Lung (tissue), 11 donors: ENCODE measurements at regions not wholly inside any gene's neighbourhood (a gene's known extent, or its start where the extent isn't known, plus 50 kb on each side); places are given as distances from the start of the nearest gene placed in this dataset.

ENCODE experiments used
- ATAC-seq: fragments of 200-7000 bp; cut with Tn5 transposase; one replicate; pipeline ENCODE4 v1.9.1; 2020; ENCODE audit warnings: moderate number of reproducible peaks; ENCODE audit not compliant: insufficient read depth, low FRiP score
- DNase-seq, 3 donors: peaks; one replicate each; pipeline ENCODE4 v3.0.0-alpha.2; 2013 to 2017
- H3K27ac ChIP-seq, 2 donors: one replicate each; pipeline ENCODE4 v1.5.1; 2013; ENCODE audit warnings: mild to moderate bottlenecking in 2 of 2, moderate library complexity in 2 of 2, control low read depth in 1 of 2, inconsistent platforms in 1 of 2, low read depth in 1 of 2, low read length in 1 of 2
- H3K27me3 ChIP-seq, 3 donors: one replicate each; pipeline ENCODE4 v1.5.1; 2013; ENCODE audit warnings: low read length in 2 of 3; ENCODE audit not compliant: control insufficient read depth in 3 of 3, insufficient read depth in 3 of 3
- H3K36me3 ChIP-seq, 4 donors: one replicate each; pipeline ENCODE4 v1.5.1; 2013; ENCODE audit warnings: low read length in 4 of 4, mild to moderate bottlenecking in 1 of 4, moderate library complexity in 1 of 4; ENCODE audit not compliant: control insufficient read depth in 4 of 4, insufficient read depth in 4 of 4
- H3K4me1 ChIP-seq, 5 donors: one replicate each; pipeline ENCODE4 v1.5.1; 2013; ENCODE audit warnings: low read length in 5 of 5, mild to moderate bottlenecking in 2 of 5, moderate library complexity in 1 of 5; ENCODE audit not compliant: control insufficient read depth in 5 of 5, insufficient read depth in 5 of 5
- H3K4me3 ChIP-seq: one replicate; pipeline ENCODE4 v1.5.1; 2013; ENCODE audit warnings: mild to moderate bottlenecking, control low read depth, moderate library complexity
- H3K9ac ChIP-seq, 2 donors: one replicate each; pipeline ENCODE4 v1.5.1; 2013; ENCODE audit warnings: low read length in 2 of 2, control low read depth in 1 of 2; ENCODE audit not compliant: insufficient read depth in 1 of 2
- H3K9me3 ChIP-seq, 4 donors: one replicate each; pipeline ENCODE4 v1.5.1; 2013; ENCODE audit warnings: low read length in 3 of 4, mild to moderate bottlenecking in 1 of 4, moderate library complexity in 1 of 4; ENCODE audit not compliant: control insufficient read depth in 4 of 4, insufficient read depth in 3 of 4
- WGBS, 2 donors: extraction: QIAGEN DNeasy Blood & Tissue Kit; methylation state at CpG; one replicate each; pipeline ENCODE4 v1.1.7; 2013; 5-methylcytosine and 5-hydroxymethylcytosine counted together
- TF ChIP-seq, protein P1 (sequence below): IDR thresholded peaks from 2 replicates; pipeline ENCODE4 v1.5.1; 2012; ENCODE audit warnings: mild to moderate bottlenecking; ENCODE audit errors: control extremely low read depth, extremely low read depth
- donor health status: control.
- donor health status: control.
- donor health status: Bipolar disorder and iron deficiency.
- donor health status: healthy.
- donor health status: DM: yes; HTN: yes; CAD: no.

DNA sequence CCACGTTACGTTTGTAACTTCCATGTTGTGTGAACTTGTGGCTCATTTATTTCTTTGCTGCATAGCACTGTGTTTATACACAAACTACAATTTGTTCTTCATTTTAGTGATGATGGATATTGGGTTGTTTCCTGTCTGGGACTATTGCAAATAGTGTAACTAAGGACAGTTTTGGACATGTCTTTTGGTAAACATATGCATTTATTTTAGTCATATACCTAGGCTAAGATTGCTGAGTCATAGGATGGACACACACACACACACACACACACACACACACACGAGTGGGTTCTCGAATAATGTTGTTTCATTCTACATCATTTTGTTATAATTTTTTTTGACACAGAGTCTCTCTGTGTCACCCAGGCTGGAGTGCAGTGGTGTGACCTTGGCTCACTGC is 123.5 kb upstream of the CAND1 start:
- no peaks in the 10 kb centered on the region for H3K27me3 ChIP-seq
- H3K9me3 ChIP-seq, result no peaks in the 10 kb centered on the region
- TF ChIP-seq, protein P1, sequence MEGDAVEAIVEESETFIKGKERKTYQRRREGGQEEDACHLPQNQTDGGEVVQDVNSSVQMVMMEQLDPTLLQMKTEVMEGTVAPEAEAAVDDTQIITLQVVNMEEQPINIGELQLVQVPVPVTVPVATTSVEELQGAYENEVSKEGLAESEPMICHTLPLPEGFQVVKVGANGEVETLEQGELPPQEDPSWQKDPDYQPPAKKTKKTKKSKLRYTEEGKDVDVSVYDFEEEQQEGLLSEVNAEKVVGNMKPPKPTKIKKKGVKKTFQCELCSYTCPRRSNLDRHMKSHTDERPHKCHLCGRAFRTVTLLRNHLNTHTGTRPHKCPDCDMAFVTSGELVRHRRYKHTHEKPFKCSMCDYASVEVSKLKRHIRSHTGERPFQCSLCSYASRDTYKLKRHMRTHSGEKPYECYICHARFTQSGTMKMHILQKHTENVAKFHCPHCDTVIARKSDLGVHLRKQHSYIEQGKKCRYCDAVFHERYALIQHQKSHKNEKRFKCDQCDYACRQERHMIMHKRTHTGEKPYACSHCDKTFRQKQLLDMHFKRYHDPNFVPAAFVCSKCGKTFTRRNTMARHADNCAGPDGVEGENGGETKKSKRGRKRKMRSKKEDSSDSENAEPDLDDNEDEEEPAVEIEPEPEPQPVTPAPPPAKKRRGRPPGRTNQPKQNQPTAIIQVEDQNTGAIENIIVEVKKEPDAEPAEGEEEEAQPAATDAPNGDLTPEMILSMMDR, result no peak
- H3K9ac ChIP-seq, result no peak overlapping the region
- no peaks in the 10 kb centered on the region for H3K36me3 ChIP-seq
- H3K4me3 ChIP-seq, result no peak overlapping the region
- DNase-seq (no peak), ATAC-seq (no peak)
- WGBS, 2 donors, result 66 to 77% methylated on average over 4 of the region's 4 CpGs
- no peaks in the 10 kb centered on the region for H3K4me1 ChIP-seq
- H3K27ac ChIP-seq, result no peak overlapping the region

DNA sequence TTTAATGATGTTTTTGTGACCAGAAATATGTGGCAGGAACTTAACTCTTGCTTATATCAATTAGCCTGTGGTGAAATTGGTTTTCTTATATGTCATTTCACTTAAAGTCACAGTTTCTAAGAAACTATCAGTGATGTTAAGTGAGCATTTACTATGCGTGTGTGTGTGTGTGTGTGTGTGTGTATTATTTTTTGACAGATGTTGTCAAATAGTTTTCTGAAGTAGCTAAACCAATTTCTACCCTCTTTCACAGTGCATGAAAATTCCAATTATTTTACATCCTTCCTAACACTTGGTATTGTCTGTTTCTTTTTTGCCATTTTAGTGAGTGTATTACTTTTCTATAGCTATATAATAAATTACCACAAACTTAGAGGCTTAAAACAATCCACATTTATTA is 122.1 kb upstream of the CAND1 start:
- Histone ChIP-seq H3K9ac (no peak overlapping the region), H3K27me3 (no peaks in the 10 kb centered on the region), H3K27ac (no peak overlapping the region), H3K36me3 (no peaks in the 10 kb centered on the region), H3K4me1 (no peaks in the 10 kb centered on the region), H3K9me3 (no peaks in the 10 kb centered on the region), H3K4me3 (no peak overlapping the region)
- DNase-seq, result no peak
- WGBS, 2 donors, result 45 to 49% methylated on average over 1 of the region's 1 CpG
- TF ChIP-seq, protein P1, result no peak
- ATAC-seq, result no peak

DNA sequence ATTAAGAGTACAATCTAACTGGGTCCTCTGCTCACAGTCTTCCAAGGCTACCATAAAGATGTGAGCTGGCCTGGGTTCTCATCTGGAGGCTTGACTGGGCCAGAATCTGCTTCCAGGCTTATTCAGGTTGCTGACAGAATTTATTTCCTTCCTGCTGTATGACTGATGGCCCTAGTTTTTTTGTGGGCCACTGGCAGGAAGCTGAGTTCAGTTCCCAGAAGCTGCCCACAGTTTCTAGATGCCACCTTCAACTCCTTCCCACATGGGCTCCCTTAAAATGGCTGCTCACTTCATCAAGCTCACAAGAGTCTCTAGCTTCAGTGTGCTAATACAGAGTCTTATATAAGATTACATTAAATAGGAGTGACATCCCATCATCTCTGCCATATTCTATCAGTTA is 121.7 kb upstream of the CAND1 start:
- ATAC-seq, result no peak
- no peak overlapping the region for H3K9ac ChIP-seq
- H3K27ac ChIP-seq, result no peak overlapping the region
- no peaks in the 10 kb centered on the region for H3K9me3 ChIP-seq
- H3K4me3 ChIP-seq, result no peak overlapping the region
- H3K36me3 ChIP-seq, result no peaks in the 10 kb centered on the region
- TF ChIP-seq, protein P1, result no peak
- no peak for DNase-seq
- no peaks in the 10 kb centered on the region for H3K27me3 ChIP-seq
- no peaks in the 10 kb centered on the region for H3K4me1 ChIP-seq

DNA sequence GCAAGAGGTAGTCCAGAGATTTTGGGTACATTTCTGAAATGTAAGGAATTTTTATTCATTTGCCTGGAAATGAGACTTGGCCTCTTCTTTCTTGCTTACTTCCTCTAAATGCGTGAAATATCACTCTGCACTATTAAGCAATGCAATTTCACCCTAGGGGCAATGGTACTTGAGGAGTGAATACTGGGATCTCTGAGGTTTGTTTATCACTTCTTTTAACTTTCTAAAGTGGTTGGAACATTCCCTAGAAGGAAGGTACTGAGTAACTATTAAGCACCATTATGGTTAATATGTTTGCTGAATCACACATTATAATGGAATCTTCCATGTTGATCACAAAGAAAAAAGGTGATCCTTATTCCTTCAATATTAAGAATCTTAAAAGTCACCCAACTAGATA is 120.9 kb upstream of the CAND1 start:
- Histone ChIP-seq H3K4me1 (no peaks in the 10 kb centered on the region), H3K9ac (no peak overlapping the region), H3K4me3 (no peak overlapping the region), H3K36me3 (no peaks in the 10 kb centered on the region), H3K9me3 (no peaks in the 10 kb centered on the region), H3K27ac (no peak overlapping the region), H3K27me3 (no peaks in the 10 kb centered on the region)
- peak; percentile 61 for ATAC-seq
- 56 to 61% methylated on average over 1 of the region's 1 CpG for WGBS, 2 donors
- no peak for DNase-seq
- TF ChIP-seq, protein P1, result no peak
